GM21529 (cell line): ENCODE measurements at regions not wholly inside any gene's neighbourhood (a gene's known extent, or its start where the extent isn't known, plus 50 kb on each side); places are given as distances from the start of the nearest gene placed in this dataset.

ENCODE experiments used
- ATAC-seq: cut with Tn5 transposase; IDR thresholded peaks from one replicate; pipeline ENCODE4 v1.9.1; 2021; ENCODE audit not compliant: unreplicated experiment

- no peak for ATAC-seq
These were observed 131.7 kb downstream of the ACTL7B start for GRCh38 chr9:108724122-108724521.

- no peak for ATAC-seq
These were observed 133.4 kb downstream of the ACTL7B start for GRCh38 chr9:108722396-108722795.

GRCh38 chr9:108720191-108720642 lies 135.6 kb downstream of the ACTL7B start:
- ATAC-seq, result no peak

- no peak for ATAC-seq
These were observed 145.4 kb downstream of the ACTL7B start for GRCh38 chr9:108710424-108710823.

- ATAC-seq, result no peak
These were observed 145.8 kb downstream of the ACTL7B start for GRCh38 chr9:108709997-108710396.

GRCh38 chr9:108709126-108709525 lies 146.7 kb downstream of the ACTL7B start:
- ATAC-seq, result no peak

- ATAC-seq, result no peak
These were observed 147.3 kb downstream of the ACTL7B start for GRCh38 chr9:108708448-108708847.

GRCh38 chr9:108707120-108707519 lies 148.7 kb downstream of the ACTL7B start:
- ATAC-seq, result no peak

GRCh38 chr9:108704156-108704852 lies 151.5 kb downstream of the ACTL7B start:
- ATAC-seq, result no peak

GRCh38 chr9:108703429-108703828 lies 152.4 kb downstream of the ACTL7B start:
- no peak for ATAC-seq

GRCh38 chr9:108702681-108703080 lies 153.1 kb downstream of the ACTL7B start:
- no peak for ATAC-seq

- ATAC-seq, result no peak
These were observed 157.0 kb downstream of the ACTL7B start for GRCh38 chr9:108698801-108699200.

- ATAC-seq, result no peak
These were observed 157.6 kb downstream of the ACTL7B start for GRCh38 chr9:108698231-108698630.

GRCh38 chr9:108696156-108696555 lies 159.6 kb downstream of the ACTL7B start:
- no peak for ATAC-seq

GRCh38 chr9:108694170-108694569 lies 161.6 kb downstream of the ACTL7B start:
- no peak for ATAC-seq

GRCh38 chr9:108691614-108692013 lies 164.2 kb downstream of the ACTL7B start:
- no peak for ATAC-seq

- no peak for ATAC-seq
These were observed 167.1 kb downstream of the ACTL7B start for GRCh38 chr9:108688676-108689075.

- no peak for ATAC-seq
These were observed 167.7 kb downstream of the ACTL7B start for GRCh38 chr9:108688051-108688450.

GRCh38 chr9:108687006-108687987 lies 168.5 kb downstream of the ACTL7B start:
- no peak for ATAC-seq

GRCh38 chr9:108684288-108685025 lies 171.3 kb downstream of the ACTL7B start:
- no peak for ATAC-seq

GRCh38 chr9:108683245-108683644 lies 172.5 kb downstream of the ACTL7B start:
- ATAC-seq, result no peak
